ENCODE measurements at regions not wholly inside any gene's neighbourhood (a gene's known extent, or its start where the extent isn't known, plus 50 kb on each side); places are given as distances from the start of the nearest gene placed in this dataset.

GRCh38 chr6:133632206-133632605, 256.7 kb upstream of the TCF21 start:
- no peak for DNase-seq

GRCh38 chr6:133632906-133633305, 256.0 kb upstream of the TCF21 start:
- DNase-seq, result no peak

- DNase-seq, result no peak
These were observed 254.4 kb upstream of the TCF21 start for GRCh38 chr6:133634474-133634873.

- no peak for DNase-seq
These were observed 253.5 kb upstream of the TCF21 start for GRCh38 chr6:133635447-133635846.

GRCh38 chr6:133637436-133637835, 251.5 kb upstream of the TCF21 start:
- no peak for DNase-seq

GRCh38 chr6:133637874-133638273, 251.0 kb upstream of the TCF21 start:
- DNase-seq, result no peak

GRCh38 chr6:133641104-133641503, 247.8 kb upstream of the TCF21 start:
- no peak for DNase-seq

- DNase-seq, result no peak
These were observed 244.4 kb upstream of the TCF21 start for GRCh38 chr6:133644548-133644891.

- DNase-seq, result peak; percentile 9
These were observed 243.9 kb upstream of the TCF21 start for GRCh38 chr6:133644892-133645619.

- DNase-seq, result peak; percentile 18
These were observed 242.8 kb upstream of the TCF21 start for GRCh38 chr6:133645966-133646740.

GRCh38 chr6:133648581-133648980, 240.3 kb upstream of the TCF21 start:
- DNase-seq, result no peak

- DNase-seq, result no peak
These were observed 217.5 kb upstream of the TCF21 start for GRCh38 chr6:133671376-133671775.

GRCh38 chr6:133673056-133673455, 215.9 kb upstream of the TCF21 start:
- DNase-seq, result no peak

- no peak for DNase-seq
These were observed 214.3 kb upstream of the TCF21 start for GRCh38 chr6:133674661-133675060.

- DNase-seq, result no peak
These were observed 207.9 kb upstream of the TCF21 start for GRCh38 chr6:133680994-133681393.

- DNase-seq, result no peak
These were observed 207.0 kb upstream of the TCF21 start for GRCh38 chr6:133681891-133682290.

GRCh38 chr6:133682506-133683307, 206.2 kb upstream of the TCF21 start:
- no peak for DNase-seq

GRCh38 chr6:133683308-133683580, 205.7 kb upstream of the TCF21 start:
- no peak for DNase-seq

- no peak for DNase-seq
These were observed 205.3 kb upstream of the TCF21 start for GRCh38 chr6:133683606-133684005.

GRCh38 chr6:133688705-133689492, 200.0 kb upstream of the TCF21 start:
- no peak for DNase-seq

- DNase-seq, result no peak
These were observed 199.1 kb upstream of the TCF21 start for GRCh38 chr6:133689863-133690262.

GRCh38 chr6:133693565-133693964, 195.3 kb upstream of the TCF21 start:
- no peak for DNase-seq

- no peak for DNase-seq
These were observed 191.7 kb upstream of the TCF21 start for GRCh38 chr6:133697185-133697584.
